H9 (cell line): ENCODE measurements at regions not wholly inside any gene's neighbourhood (a gene's known extent, or its start where the extent isn't known, plus 50 kb on each side); places are given as distances from the start of the nearest gene placed in this dataset.

Experiments
- DNase-seq: peaks from one replicate; pipeline ENCODE4 v3.0.0-alpha.2; 2017
- H2AFZ ChIP-seq: one replicate; pipeline ENCODE4 v1.6.1; 2013; ENCODE audit warnings: mild to moderate bottlenecking, low read length, control low read depth, moderate library complexity
- H2AK5ac ChIP-seq: 2 replicates; pipeline ENCODE4 v1.6.1; 2013; ENCODE audit warnings: low read length, control low read depth, mixed read lengths; ENCODE audit not compliant: insufficient read length
- H2BK120ac ChIP-seq: one replicate; pipeline ENCODE4 v1.6.1; 2013; ENCODE audit warnings: low read depth, mild to moderate bottlenecking, low read length, control low read depth, inconsistent platforms; ENCODE audit not compliant: poor library complexity, severe bottlenecking
- H2BK12ac ChIP-seq: 2 replicates; pipeline ENCODE4 v1.6.1; 2013; ENCODE audit warnings: low read length, control low read depth, mixed read lengths, low read depth; ENCODE audit not compliant: insufficient read length
- H2BK15ac ChIP-seq: 2 replicates; pipeline ENCODE4 v1.6.1; 2013; ENCODE audit warnings: low read depth, low read length, control low read depth
- H2BK20ac ChIP-seq: one replicate; pipeline ENCODE4 v1.6.1; 2013; ENCODE audit warnings: low read depth, mild to moderate bottlenecking, low read length, control low read depth, inconsistent platforms; ENCODE audit not compliant: poor library complexity, severe bottlenecking
- H2BK5ac ChIP-seq: 2 replicates; pipeline ENCODE4 v1.6.1; 2013; ENCODE audit warnings: low read length, control low read depth, mixed read lengths; ENCODE audit not compliant: insufficient read length
- H3K14ac ChIP-seq: 2 replicates; pipeline ENCODE4 v1.6.1; 2013; ENCODE audit warnings: low read length, control low read depth; ENCODE audit not compliant: insufficient read depth
- H3K18ac ChIP-seq: 2 replicates; pipeline ENCODE4 v1.6.1; 2013; ENCODE audit warnings: low read depth, mild to moderate bottlenecking, mixed read lengths, low read length, control low read depth; ENCODE audit not compliant: insufficient read length
- H3K23ac ChIP-seq: 2 replicates; pipeline ENCODE4 v1.6.1; 2013; ENCODE audit warnings: low read length, control low read depth, mixed read lengths, low read depth; ENCODE audit not compliant: insufficient read length
- H3K23me2 ChIP-seq: 2 replicates; pipeline ENCODE4 v1.6.1; 2013; ENCODE audit warnings: low read depth, mild to moderate bottlenecking, mixed read lengths, low read length, control low read depth; ENCODE audit not compliant: insufficient read length, poor library complexity, severe bottlenecking
- H3K27ac ChIP-seq: 2 replicates; pipeline ENCODE4 v1.5.1; 2013; ENCODE audit warnings: low read length, control low read depth, mixed read lengths, low read depth; ENCODE audit not compliant: insufficient read length
- H3K27me3 ChIP-seq: 2 replicates; pipeline ENCODE4 v1.6.1; 2013; ENCODE audit warnings: low read length, control low read depth, inconsistent platforms; ENCODE audit not compliant: insufficient read depth
- H3K4ac ChIP-seq: 2 replicates; pipeline ENCODE4 v1.6.1; 2013; ENCODE audit warnings: low read depth, mild to moderate bottlenecking, control low read depth, inconsistent platforms, low read length, moderate library complexity
- H3K4me1 ChIP-seq: 2 replicates; pipeline ENCODE4 v1.6.1; 2013; ENCODE audit warnings: low read length, control low read depth, inconsistent platforms; ENCODE audit not compliant: insufficient read depth
- H3K4me2 ChIP-seq: 2 replicates; pipeline ENCODE4 v1.6.1; 2013; ENCODE audit warnings: low read length, control low read depth, mixed read lengths; ENCODE audit not compliant: insufficient read length, insufficient read depth
- H3K56ac ChIP-seq: 2 replicates; pipeline ENCODE4 v1.6.1; 2013; ENCODE audit warnings: low read depth, mild to moderate bottlenecking, mixed read lengths, low read length, control low read depth; ENCODE audit not compliant: insufficient read length
- H3K79me1 ChIP-seq: 2 replicates; pipeline ENCODE4 v1.6.1; 2013; ENCODE audit warnings: low read depth, mild to moderate bottlenecking, moderate library complexity, low read length, control low read depth, inconsistent platforms; ENCODE audit not compliant: insufficient read depth, poor library complexity, severe bottlenecking
- H3K79me2 ChIP-seq: 2 replicates; pipeline ENCODE4 v1.6.1; 2013; ENCODE audit warnings: low read length, control low read depth, inconsistent platforms; ENCODE audit not compliant: insufficient read depth
- H3K9ac ChIP-seq: 2 replicates; pipeline ENCODE4 v1.6.1; 2013; ENCODE audit warnings: low read length, control low read depth, mixed read lengths; ENCODE audit not compliant: insufficient read length; ENCODE audit errors: extremely low read depth
- H3K9me3 ChIP-seq: one replicate; pipeline ENCODE4 v1.6.1; 2013; ENCODE audit warnings: low read depth, low read length, inconsistent platforms; ENCODE audit not compliant: control insufficient read depth
- H3T11ph ChIP-seq: one replicate; pipeline ENCODE4 v1.6.1; 2013; ENCODE audit warnings: mild to moderate bottlenecking, low read length, control low read depth, inconsistent platforms
- H4K20me1 ChIP-seq: one replicate; pipeline ENCODE4 v1.6.1; 2013; ENCODE audit not compliant: control insufficient read depth, insufficient read length, insufficient read depth
- H4K5ac ChIP-seq: 2 replicates; pipeline ENCODE4 v1.6.1; 2013; ENCODE audit warnings: low read depth, mild to moderate bottlenecking, mixed read lengths, low read length, control low read depth; ENCODE audit not compliant: insufficient read length
- H4K8ac ChIP-seq: replicated peaks from 2 replicates; pipeline ENCODE4 v1.6.1; 2013; ENCODE audit warnings: low read length, control low read depth, mixed read lengths, low read depth; ENCODE audit not compliant: insufficient read length
- H4K91ac ChIP-seq: 2 replicates; pipeline ENCODE4 v1.6.1; 2013; ENCODE audit warnings: low read depth, mild to moderate bottlenecking, moderate library complexity, mixed read lengths, low read length, control low read depth; ENCODE audit not compliant: insufficient read length
- H3K27ac Mint-ChIP-seq, 3 experiments: 2 replicates in 2 of 3; 3 replicates in 1 of 3; pipeline ENCODE4 v1.8.0; 2020 to 2021; ENCODE audit warnings: mixed read lengths in 3 of 3, mild to moderate bottlenecking in 1 of 3, moderate library complexity in 1 of 3
- H3K27me3 Mint-ChIP-seq: 2 replicates; pipeline ENCODE4 v1.8.0; 2021; ENCODE audit warnings: low read depth, mild to moderate bottlenecking, moderate library complexity, mixed read lengths
- H3K36me3 Mint-ChIP-seq, 3 experiments: 2 replicates in 2 of 3; 3 replicates in 1 of 3; pipeline ENCODE4 v1.8.0; 2020 to 2021; ENCODE audit warnings: low read depth in 3 of 3, mixed read lengths in 3 of 3; ENCODE audit not compliant: insufficient read depth in 1 of 3
- H3K4me1 Mint-ChIP-seq, 2 experiments: 2 replicates each; pipeline ENCODE4 v1.8.0; 2020; ENCODE audit warnings: mixed read lengths in 2 of 2
- H3K4me3 Mint-ChIP-seq, 2 experiments: 2 replicates in 1 of 2; 3 replicates in 1 of 2; pipeline ENCODE4 v1.8.0; 2020 to 2021; ENCODE audit warnings: mild to moderate bottlenecking in 2 of 2, mixed read lengths in 2 of 2, moderate library complexity in 1 of 2
- H3K9me3 Mint-ChIP-seq, 2 experiments: 2 replicates in 1 of 2; 3 replicates in 1 of 2; pipeline ENCODE4 v1.8.0; 2020; ENCODE audit warnings: mild to moderate bottlenecking in 2 of 2, mixed read lengths in 2 of 2, moderate library complexity in 1 of 2
- WGBS: extraction: QIAGEN DNeasy Blood & Tissue Kit; methylation state at CpG from one replicate; pipeline ENCODE4 v1.1.7; 2013; ENCODE audit warnings: missing lambda C conversion rate, low lambda C conversion rate, mixed read lengths; ENCODE audit not compliant: insufficient read length; ENCODE audit errors: extremely low coverage; 5-methylcytosine and 5-hydroxymethylcytosine counted together
- TF ChIP-seq, protein P1 (sequence below): fragments of 200-600 bp; sonication (generic); conservative IDR thresholded peaks from 3 replicates; pipeline ENCODE4 v1.8.0; 2021; ENCODE audit warnings: antibody characterized with exemption, mild to moderate bottlenecking

DNA sequence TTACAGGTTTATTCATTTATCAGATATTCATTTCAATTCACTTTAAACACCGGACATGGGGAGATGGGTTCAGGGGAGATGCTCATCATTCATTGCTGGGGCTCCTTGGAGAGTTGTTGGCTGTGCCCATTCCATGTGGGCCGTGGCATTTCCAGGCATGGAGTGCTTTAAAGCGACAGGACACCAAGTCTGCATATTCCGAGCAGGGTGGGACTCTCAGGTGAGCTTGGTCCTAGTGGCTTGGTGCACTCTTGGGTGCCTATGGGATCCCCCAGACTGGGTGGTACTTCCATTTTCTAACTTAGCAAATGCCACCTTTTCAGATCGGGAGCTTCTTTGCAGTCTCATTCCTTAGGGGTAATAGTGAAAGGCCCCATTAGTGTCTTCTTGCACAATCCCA is 619.5 kb upstream of the CADM1 start:
- Histone ChIP-seq H3K23me2 (no peaks in the 10 kb centered on the region), H4K91ac (no peak overlapping the region), H3K9me3 (no peaks in the 10 kb centered on the region), H4K8ac (no peak overlapping the region), H3K79me2 (no peaks in the 10 kb centered on the region), H3T11ph (no peak overlapping the region), H3K79me1 (no peaks in the 10 kb centered on the region), H3K14ac (no peak overlapping the region), H2BK12ac (no peak overlapping the region), H2AK5ac (no peak overlapping the region), H2BK5ac (no peak overlapping the region), H2BK20ac (no peak overlapping the region), H3K56ac (no peak overlapping the region), H3K27ac (no peak overlapping the region), H4K5ac (no peak overlapping the region), H3K4me1 (no peaks in the 10 kb centered on the region), H2BK15ac (no peak overlapping the region), H3K4ac (no peak overlapping the region), H2AFZ (no peak overlapping the region), H4K20me1 (peaks cover 3% of the 10 kb centered on the region), H3K9ac (no peak overlapping the region), H3K18ac (no peak overlapping the region), H3K23ac (no peak overlapping the region), H3K27me3 (no peaks in the 10 kb centered on the region), H3K4me2 (no peak overlapping the region), H2BK120ac (no peak overlapping the region)
- Mint-ChIP-seq H3K27me3 (peaks cover 4% of the 10 kb centered on the region), H3K4me3 (no peak overlapping the region), H3K36me3 (no peaks in the 10 kb centered on the region), H3K27ac (no peak overlapping the region), H3K4me1 (no peaks in the 10 kb centered on the region), H3K9me3 (no peaks in the 10 kb centered on the region)
- TF ChIP-seq, protein P1, sequence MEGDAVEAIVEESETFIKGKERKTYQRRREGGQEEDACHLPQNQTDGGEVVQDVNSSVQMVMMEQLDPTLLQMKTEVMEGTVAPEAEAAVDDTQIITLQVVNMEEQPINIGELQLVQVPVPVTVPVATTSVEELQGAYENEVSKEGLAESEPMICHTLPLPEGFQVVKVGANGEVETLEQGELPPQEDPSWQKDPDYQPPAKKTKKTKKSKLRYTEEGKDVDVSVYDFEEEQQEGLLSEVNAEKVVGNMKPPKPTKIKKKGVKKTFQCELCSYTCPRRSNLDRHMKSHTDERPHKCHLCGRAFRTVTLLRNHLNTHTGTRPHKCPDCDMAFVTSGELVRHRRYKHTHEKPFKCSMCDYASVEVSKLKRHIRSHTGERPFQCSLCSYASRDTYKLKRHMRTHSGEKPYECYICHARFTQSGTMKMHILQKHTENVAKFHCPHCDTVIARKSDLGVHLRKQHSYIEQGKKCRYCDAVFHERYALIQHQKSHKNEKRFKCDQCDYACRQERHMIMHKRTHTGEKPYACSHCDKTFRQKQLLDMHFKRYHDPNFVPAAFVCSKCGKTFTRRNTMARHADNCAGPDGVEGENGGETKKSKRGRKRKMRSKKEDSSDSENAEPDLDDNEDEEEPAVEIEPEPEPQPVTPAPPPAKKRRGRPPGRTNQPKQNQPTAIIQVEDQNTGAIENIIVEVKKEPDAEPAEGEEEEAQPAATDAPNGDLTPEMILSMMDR = no peak
- no peak for DNase-seq
- WGBS = no CpG with 5 or more reads among the region's 5 CpGs
